Activated CD4-positive, CD25-positive, alpha-beta regulatory T cell (primary cell): ENCODE measurements at regions not wholly inside any gene's neighbourhood (a gene's known extent, or its start where the extent isn't known, plus 50 kb on each side); places are given as distances from the start of the nearest gene placed in this dataset.
"Not testable (repeated sequence)": the region's sequence is repeated elsewhere in the genome, so short reads cannot be mapped to it uniquely, and the experiment has no call there.

Experiments
- DNase-seq, 4 experiments: peaks; one replicate each; lab custom pipeline; 2025; lab: John Stamatoyannopoulos, UW

GRCh38 chr12:89856431-89856830 lies 147.8 kb upstream of the ATP2B1 start:
- no peak for DNase-seq

- no peak for DNase-seq
Measured at GRCh38 chr12:89848732-89849131, 140.1 kb upstream of the ATP2B1 start.

- no peak for DNase-seq
Measured at GRCh38 chr12:89846473-89847055, 137.9 kb upstream of the ATP2B1 start.

- no peak for DNase-seq
Measured at GRCh38 chr12:89845767-89846166, 137.1 kb upstream of the ATP2B1 start.

- no peak for DNase-seq
Measured at GRCh38 chr12:89845366-89845765, 136.7 kb upstream of the ATP2B1 start.

- no peak for DNase-seq
Measured at GRCh38 chr12:89844539-89844938, 135.9 kb upstream of the ATP2B1 start.

GRCh38 chr12:89840162-89840922 lies 131.7 kb upstream of the ATP2B1 start:
- DNase-seq, result no peak

GRCh38 chr12:89839444-89839843 lies 130.8 kb upstream of the ATP2B1 start:
- DNase-seq, result no peak

GRCh38 chr12:89838833-89839232 lies 130.2 kb upstream of the ATP2B1 start:
- no peak for DNase-seq

GRCh38 chr12:89836026-89836425 lies 127.4 kb upstream of the ATP2B1 start:
- DNase-seq, result no peak

GRCh38 chr12:89834676-89835075 lies 126.0 kb upstream of the ATP2B1 start:
- no peak for DNase-seq

- no peak for DNase-seq
Measured at GRCh38 chr12:89833337-89834252, 125.0 kb upstream of the ATP2B1 start.

- no peak for DNase-seq
Measured at GRCh38 chr12:89832336-89832735, 123.7 kb upstream of the ATP2B1 start.

GRCh38 chr12:89831310-89832095 lies 122.9 kb upstream of the ATP2B1 start:
- DNase-seq, result no peak

- no peak for DNase-seq
Measured at GRCh38 chr12:89829434-89829975, 120.9 kb upstream of the ATP2B1 start.

- no peak for DNase-seq
Measured at GRCh38 chr12:89828575-89828974, 119.9 kb upstream of the ATP2B1 start.

GRCh38 chr12:89827592-89827991 lies 119.0 kb upstream of the ATP2B1 start:
- DNase-seq, result no peak

GRCh38 chr12:89826468-89826867 lies 117.8 kb upstream of the ATP2B1 start:
- DNase-seq, result no peak

- no peak for DNase-seq
Measured at GRCh38 chr12:89825591-89826449, 117.2 kb upstream of the ATP2B1 start.

- no peak for DNase-seq
Measured at GRCh38 chr12:89824822-89825221, 116.2 kb upstream of the ATP2B1 start.

GRCh38 chr12:89822992-89823391 lies 114.4 kb upstream of the ATP2B1 start:
- not testable (repeated sequence) for DNase-seq
